SH-SY5Y (cell line): ENCODE measurements at regions not wholly inside any gene's neighbourhood (a gene's known extent, or its start where the extent isn't known, plus 50 kb on each side); places are given as distances from the start of the nearest gene placed in this dataset.

ENCODE experiments used
- GATA2 ChIP-seq: IDR thresholded peaks from 2 replicates; pipeline ENCODE4 v1.6.1; 2011; ENCODE audit warnings: mild to moderate bottlenecking, low read depth, low read length
- GATA3 ChIP-seq: IDR thresholded peaks from 2 replicates; pipeline ENCODE4 v1.6.1; 2011; ENCODE audit warnings: low read depth, mild to moderate bottlenecking, low read length, moderate library complexity

DNA sequence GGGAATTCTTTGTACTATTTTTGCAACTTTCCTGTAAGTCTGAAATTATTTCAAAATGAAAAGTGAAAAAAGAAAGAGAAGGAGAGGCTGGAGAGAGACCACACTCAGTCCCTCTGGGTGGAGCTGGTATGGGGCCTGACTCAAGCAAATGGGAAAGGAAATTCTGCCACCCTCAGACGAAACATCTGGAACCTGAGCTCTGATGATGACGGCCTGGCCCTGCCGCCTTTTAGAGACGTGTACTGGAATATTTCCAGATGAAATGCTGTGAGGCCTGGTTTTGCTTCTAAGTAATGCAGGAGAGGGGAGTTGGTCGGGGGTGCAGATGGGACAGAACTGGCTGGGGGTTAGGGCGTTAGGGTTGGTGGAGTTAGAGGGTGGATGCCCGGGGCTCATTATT, 57.4 kb upstream of the GLI2 start:
- TF ChIP-seq GATA3 (no peak), GATA2 (no peak)
